ENCODE measurements at regions not wholly inside any gene's neighbourhood (a gene's known extent, or its start where the extent isn't known, plus 50 kb on each side); places are given as distances from the start of the nearest gene placed in this dataset.

DNA sequence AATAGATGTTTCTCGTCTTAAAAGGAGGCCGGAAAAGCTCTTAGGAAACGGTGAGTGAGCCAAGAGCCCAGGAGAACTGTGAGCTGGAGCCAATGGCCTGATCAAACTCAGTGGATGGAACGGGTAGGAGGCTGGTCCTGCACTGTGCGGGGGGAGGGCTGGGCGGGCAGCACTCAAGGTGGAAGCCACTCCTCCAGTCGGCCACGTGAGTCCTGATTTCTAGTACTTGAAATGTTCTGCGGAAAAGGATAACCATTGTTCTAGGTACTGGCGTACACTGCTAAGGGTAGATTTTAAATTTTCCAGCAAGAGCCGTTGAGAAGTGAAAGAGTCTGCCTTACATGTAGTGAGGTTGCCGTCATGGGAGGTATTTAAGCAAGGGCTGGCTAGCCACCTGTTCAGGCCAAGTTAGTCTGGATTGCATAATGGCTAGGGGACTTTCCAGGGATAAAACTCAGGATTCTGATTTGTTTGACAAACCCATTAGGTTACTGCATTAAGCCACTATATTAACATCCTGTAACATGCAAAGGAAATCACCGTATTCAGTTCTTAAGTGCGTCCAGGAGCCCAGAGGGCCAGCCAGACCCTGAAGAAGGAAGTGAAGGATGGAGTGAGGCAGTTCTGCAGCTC, 51.3 kb upstream of the ODC1 start:
- TF ChIP-seq, protein P1, sequence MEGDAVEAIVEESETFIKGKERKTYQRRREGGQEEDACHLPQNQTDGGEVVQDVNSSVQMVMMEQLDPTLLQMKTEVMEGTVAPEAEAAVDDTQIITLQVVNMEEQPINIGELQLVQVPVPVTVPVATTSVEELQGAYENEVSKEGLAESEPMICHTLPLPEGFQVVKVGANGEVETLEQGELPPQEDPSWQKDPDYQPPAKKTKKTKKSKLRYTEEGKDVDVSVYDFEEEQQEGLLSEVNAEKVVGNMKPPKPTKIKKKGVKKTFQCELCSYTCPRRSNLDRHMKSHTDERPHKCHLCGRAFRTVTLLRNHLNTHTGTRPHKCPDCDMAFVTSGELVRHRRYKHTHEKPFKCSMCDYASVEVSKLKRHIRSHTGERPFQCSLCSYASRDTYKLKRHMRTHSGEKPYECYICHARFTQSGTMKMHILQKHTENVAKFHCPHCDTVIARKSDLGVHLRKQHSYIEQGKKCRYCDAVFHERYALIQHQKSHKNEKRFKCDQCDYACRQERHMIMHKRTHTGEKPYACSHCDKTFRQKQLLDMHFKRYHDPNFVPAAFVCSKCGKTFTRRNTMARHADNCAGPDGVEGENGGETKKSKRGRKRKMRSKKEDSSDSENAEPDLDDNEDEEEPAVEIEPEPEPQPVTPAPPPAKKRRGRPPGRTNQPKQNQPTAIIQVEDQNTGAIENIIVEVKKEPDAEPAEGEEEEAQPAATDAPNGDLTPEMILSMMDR (IDR thresholded peaks at IDR 0.05; ENCODE audit: poor library complexity, severe bottlenecking): no peak
- no peak for DNase-seq (ENCODE audit: low spot score)
- Histone ChIP-seq H3K9me3 (ENCODE audit: severe bottlenecking) (no peaks in the 10 kb centered on the region), H3K4me3 (ENCODE audit: severe bottlenecking) (no peak overlapping the region), H3K27ac (ENCODE audit: poor library complexity, severe bottlenecking) (no peak overlapping the region), H3K36me3 (ENCODE audit: low read depth) (no peaks in the 10 kb centered on the region), H3K4me1 (ENCODE audit: insufficient read depth, poor library complexity, severe bottlenecking) (peaks cover 11% of the 10 kb centered on the region), H3K27me3 (ENCODE audit: insufficient read depth, poor library complexity, severe bottlenecking) (no peaks in the 10 kb centered on the region)
- no peak for ATAC-seq (ENCODE audit: low read depth)

DNA sequence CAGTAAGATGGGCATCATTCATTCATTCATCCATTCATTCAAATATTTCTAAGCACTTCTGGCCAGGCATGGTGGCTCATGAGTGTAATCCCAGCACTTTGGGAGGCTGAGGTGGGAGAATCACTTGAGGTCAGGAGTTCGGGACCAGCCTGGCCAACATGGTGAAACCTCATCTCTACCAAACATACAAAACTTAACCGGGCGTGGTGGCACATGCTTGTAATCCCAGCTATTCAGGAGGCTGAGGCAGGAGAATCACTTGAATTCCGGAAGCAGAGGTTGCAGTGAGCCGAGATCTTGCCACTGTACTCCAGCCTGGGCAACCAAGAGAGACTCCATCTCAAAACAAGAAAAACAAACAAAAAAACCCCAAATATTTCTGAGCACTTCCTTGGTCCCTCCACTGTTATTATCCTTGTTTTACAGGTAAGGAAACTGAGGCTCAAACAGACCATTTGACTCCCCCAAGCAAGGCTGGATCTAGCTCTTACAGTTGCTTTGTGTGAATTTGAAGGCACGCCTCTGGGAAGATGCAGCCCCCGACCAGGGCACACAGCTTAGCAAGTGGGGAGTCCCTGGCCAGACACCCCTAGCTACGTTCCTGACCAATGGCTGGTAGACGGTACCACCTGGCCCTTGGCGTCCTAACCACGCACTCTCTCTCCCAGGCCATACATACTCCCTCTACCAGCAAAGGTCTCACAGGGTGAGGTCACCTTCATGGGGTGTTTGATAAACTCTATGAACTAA, 50.6 kb upstream of the ODC1 start:
- no peaks in the 10 kb centered on the region for H3K9me3 ChIP-seq (ENCODE audit: severe bottlenecking)
- H3K36me3 ChIP-seq (ENCODE audit: low read depth): no peaks in the 10 kb centered on the region
- no peak overlapping the region for H3K4me3 ChIP-seq (ENCODE audit: severe bottlenecking)
- TF ChIP-seq, protein P1 (IDR thresholded peaks at IDR 0.05; ENCODE audit: poor library complexity, severe bottlenecking): no peak
- peaks cover 18% of the 10 kb centered on the region for H3K4me1 ChIP-seq (ENCODE audit: insufficient read depth, poor library complexity, severe bottlenecking)
- DNase-seq (ENCODE audit: low spot score) (no peak), ATAC-seq (ENCODE audit: low read depth) (no peak)
- no peaks in the 10 kb centered on the region for H3K27me3 ChIP-seq (ENCODE audit: insufficient read depth, poor library complexity, severe bottlenecking)
- H3K27ac ChIP-seq (ENCODE audit: poor library complexity, severe bottlenecking): no peak overlapping the region

All from RWPE2 (cell line).